ENCODE measurements at regions not wholly inside any gene's neighbourhood (a gene's known extent, or its start where the extent isn't known, plus 50 kb on each side); places are given as distances from the start of the nearest gene placed in this dataset.

DNA sequence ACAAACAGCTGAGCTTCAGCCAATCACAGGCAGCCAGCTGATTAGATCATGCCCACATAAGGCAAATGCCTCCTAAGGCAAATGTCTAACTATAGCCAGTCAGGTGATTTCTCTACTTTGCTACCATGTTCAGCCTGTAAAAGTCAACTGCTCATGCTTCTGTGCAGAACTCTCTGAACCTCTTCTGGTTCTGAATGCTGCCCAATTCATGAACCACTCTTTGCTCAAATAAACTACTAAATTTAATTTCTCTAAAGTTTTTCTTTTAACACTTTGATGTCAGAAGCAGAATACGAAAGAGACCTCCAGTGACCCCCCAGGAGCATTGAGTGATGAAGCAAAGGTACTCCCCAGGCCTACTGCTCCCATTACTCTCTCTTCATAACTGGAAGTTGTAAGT, 240.7 kb upstream of the IPO5 start:
- TF ChIP-seq, protein P1, sequence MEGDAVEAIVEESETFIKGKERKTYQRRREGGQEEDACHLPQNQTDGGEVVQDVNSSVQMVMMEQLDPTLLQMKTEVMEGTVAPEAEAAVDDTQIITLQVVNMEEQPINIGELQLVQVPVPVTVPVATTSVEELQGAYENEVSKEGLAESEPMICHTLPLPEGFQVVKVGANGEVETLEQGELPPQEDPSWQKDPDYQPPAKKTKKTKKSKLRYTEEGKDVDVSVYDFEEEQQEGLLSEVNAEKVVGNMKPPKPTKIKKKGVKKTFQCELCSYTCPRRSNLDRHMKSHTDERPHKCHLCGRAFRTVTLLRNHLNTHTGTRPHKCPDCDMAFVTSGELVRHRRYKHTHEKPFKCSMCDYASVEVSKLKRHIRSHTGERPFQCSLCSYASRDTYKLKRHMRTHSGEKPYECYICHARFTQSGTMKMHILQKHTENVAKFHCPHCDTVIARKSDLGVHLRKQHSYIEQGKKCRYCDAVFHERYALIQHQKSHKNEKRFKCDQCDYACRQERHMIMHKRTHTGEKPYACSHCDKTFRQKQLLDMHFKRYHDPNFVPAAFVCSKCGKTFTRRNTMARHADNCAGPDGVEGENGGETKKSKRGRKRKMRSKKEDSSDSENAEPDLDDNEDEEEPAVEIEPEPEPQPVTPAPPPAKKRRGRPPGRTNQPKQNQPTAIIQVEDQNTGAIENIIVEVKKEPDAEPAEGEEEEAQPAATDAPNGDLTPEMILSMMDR (IDR thresholded peaks at IDR 0.05), result no peak
- no peak for TF ChIP-seq EZH2 (IDR thresholded peaks at IDR 0.05; ENCODE audit: borderline replicate concordance, insufficient read depth, low read depth, low read length, poor library complexity, severe bottlenecking)

Measured in B cell (primary cell).